ELF-1 (cell line): ENCODE measurements at regions not wholly inside any gene's neighbourhood (a gene's known extent, or its start where the extent isn't known, plus 50 kb on each side); places are given as distances from the start of the nearest gene placed in this dataset.

Source experiments
- DNase-seq: peaks from one replicate; pipeline ENCODE4 v3.0.0-alpha.2; 2016; ENCODE audit warnings: low read depth, low spot score

DNA sequence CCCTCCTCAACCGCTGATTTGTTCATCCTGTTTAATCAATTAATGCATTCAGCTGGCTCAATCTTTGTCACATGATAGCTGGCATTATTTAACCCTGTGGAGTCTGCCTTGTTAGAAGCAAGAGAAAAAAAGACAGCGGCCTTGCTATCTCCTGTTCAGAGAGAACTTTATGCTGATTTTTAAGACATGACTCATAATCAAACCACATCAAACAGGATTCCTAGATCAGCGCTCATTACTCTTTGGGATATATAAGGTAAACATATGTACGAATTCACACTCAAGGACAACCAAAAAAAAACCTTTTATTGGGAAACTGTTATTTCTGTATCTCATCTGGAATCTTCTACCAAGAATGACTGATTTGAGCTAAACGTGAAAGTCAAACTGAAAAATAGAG lies 195.1 kb downstream of the C1D start:
- DNase-seq = no peak

- no peak for DNase-seq
Observed at GRCh38 chr2:67871686-67872412, 191.0 kb downstream of the C1D start.

DNA sequence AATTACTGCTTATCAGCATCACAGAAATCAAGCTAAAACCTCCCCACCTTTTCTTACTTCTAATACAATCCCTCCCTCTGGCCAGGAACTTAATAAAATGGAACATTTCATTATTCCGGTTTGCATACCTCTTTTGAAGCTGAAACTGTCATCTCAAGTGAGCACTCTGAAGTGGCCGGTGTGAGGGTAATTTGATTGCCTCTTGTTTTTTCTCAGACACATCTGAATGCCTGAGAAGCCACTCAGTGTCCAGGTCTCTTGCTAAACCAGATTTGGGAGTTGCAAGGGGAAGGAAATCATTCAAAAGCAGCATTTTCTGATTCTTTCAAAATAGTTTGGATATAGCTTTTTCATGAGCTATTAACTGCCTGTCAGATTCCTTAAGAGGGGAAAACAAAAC lies 190.3 kb downstream of the C1D start:
- DNase-seq = no peak

GRCh38 chr2:67873916-67874315 lies 188.9 kb downstream of the C1D start:
- no peak for DNase-seq

- no peak for DNase-seq
Observed at GRCh38 chr2:67876176-67876575, 186.6 kb downstream of the C1D start.

DNA sequence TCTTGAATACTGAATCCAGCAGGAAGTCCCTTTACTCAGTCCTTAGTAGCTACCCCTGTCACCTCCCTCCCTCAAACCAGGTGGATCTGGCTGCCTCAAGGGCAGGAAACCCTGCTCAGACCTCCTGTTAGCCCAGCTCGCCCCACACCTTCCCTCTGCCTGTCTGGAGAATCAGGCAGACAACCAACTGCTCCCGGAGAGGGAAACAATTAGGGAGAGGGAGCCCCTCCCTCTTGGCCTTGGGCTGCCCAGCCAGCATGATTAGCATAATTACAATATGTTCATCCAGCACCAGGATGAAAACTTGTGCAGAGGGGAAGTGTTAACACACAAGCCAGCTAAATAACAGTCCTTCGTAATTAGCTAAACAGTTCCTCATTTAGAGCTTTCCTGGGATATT lies 185.5 kb downstream of the C1D start:
- DNase-seq = peak; percentile 78

DNA sequence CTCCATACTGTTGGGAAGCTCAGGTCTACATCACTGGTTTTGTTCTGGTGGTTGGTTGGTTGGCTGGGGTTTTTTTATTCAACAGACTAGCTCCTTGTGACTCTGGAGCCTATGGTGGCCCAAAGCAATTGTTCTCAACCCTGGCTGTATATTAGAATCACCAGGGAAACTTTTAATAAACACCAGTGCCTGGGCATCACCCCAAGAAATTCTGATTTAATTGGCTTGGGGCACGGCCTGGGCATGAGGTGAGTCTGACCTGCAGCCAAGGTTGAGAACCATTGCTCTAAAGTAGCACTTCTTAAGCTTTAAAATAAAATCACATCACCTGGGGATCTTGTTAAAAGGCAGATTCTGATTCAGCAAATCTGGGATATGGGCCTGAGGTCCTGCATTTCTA lies 184.1 kb downstream of the C1D start:
- DNase-seq = no peak

GRCh38 chr2:67879586-67880290 lies 183.1 kb downstream of the C1D start:
- no peak for DNase-seq

DNA sequence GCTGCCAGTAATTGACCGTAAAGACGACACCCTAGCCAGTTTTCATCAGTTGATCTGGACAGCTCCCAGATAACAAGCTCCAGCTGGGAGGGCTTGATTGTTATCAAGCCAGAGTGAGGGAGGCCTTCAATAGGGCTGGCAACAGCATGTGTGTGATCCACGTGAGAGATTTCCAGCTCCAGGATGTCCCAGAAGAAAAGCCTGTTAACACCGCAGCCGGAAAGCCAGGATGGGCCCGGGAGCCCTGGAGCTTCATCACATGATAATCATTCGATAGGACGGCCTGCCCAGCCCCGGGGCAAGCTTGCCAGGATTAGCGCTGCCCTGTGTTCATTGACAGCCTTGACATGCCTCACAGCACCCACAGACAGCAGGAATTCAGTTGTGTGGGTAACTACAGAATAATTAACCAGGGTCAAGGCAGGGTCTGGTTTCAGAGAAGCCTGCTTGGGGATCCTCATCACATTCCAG lies 182.5 kb downstream of the C1D start:
- DNase-seq = peak; percentile 78

- DNase-seq = no peak
Observed at GRCh38 chr2:67881816-67882215, 181.0 kb downstream of the C1D start.

DNA sequence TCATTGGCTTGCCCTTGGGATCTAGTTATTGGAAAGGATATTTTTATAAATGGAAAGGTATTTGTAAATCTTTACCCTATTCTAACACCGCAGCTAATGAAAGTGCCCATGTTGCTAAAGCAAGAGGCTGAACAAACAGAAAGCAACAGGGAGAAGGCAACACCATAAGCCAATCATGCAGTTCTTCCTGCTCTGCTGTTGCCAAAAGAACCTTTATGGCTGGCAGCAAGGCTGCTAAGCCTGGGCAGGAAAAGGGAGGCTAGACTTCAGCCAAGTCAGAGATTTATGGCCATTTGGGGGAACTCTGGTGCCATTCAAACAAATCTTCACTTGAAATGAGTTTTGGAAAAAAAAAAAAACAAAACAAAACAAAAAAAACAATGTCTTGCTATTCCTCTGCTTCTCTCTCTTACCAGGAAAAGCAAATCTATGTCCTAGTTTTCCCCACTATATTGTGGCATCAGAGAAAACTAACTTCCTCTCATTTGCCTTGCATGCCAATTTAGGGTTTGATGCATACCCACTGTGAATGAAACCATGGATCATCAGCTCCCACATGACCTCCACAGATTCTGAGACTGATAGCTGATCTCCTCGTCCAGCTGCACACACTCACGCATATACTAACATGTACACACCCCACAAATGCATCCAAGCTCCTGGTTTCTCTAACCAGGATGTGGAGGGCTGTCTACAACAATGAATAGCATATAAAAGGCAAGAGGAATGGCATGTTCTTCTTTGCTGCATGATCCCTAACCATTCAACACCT lies 179.3 kb downstream of the C1D start:
- DNase-seq = no peak

DNA sequence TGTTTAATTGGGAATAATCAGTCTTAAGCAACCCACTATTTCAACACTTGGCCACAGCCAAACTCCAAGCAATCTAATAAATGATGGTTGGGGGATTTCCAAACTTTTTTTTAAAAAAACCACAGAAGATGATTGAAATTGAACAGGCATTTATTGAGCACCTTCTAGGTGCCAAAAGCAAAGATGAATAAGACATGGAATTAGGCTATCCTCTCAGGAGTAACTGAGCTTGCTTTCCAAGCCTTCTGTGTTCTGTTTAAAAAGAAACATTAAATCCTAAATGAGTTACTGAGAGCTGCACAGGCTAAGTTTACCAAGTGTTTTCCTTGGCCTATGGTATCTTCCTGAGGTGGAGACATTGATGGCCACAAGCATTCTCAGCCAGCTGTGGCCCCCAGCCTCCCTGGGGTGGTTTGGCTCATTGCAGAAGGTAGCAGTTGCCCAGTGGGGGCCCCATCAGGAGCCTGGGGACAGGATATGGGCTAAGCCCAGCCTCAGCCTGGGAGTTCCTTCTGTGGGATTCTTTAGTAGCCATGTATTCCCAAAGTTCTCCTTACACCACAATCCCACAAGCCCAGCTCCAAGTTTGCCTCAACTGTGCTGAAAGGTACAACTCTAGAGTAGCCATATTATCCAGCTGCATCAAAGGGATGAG lies 174.3 kb downstream of the C1D start:
- no peak for DNase-seq

DNA sequence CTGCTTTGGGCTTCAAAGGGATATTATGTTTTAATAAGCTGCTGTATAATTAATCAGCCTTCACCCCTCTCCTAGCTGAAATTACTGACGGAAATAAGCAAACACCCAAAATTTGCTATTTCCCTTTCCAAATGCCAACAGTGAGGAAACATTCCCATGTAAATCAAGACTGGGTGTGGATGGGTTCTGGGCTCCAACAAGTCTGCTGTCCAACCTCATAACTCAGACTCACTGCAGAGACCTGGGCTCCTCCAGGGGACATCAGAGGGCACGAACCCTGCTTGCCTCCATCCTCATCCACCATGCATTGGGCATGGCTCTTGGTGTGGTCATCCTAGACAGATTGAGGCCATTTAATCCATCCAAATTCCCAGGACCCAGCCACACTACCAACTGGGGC lies 173.7 kb downstream of the C1D start:
- no peak for DNase-seq

GRCh38 chr2:67891642-67892041 lies 171.2 kb downstream of the C1D start:
- DNase-seq = no peak

GRCh38 chr2:67892339-67892846 lies 170.4 kb downstream of the C1D start:
- DNase-seq = no peak

DNA sequence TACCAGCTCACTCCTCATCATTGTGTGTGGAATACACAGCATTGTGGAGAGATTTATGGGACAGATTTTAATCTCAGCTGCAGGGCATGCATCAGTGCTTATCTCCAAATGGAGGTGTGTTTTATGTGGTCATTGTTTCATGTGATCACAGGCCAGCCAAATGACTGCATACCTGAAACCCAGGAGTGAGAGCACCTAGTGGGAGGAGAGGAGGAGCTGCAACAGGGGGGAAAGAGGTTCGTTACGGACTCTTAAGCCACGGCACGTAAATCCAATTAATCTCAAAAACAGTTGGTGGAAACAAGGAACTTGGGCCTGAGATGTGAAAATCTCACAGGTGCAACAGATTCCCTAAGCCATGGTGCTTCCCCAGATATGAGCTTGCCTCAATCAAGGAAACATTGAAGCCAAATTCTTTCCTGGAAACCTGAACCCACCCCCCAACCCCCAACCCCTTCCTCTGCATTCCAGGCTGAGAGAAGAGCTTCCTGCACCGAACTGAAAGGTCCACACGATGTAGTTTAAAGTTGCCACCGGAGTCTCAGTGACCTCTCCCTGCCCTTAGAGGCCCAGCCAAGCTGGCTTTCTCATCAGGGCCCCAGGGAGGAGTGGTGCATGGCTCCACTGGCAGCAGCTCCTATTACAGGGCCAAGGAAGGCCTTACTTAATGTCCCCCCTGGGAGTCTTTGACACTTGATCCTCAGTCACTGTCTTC lies 167.4 kb downstream of the C1D start:
- peak; percentile 70 for DNase-seq

DNA sequence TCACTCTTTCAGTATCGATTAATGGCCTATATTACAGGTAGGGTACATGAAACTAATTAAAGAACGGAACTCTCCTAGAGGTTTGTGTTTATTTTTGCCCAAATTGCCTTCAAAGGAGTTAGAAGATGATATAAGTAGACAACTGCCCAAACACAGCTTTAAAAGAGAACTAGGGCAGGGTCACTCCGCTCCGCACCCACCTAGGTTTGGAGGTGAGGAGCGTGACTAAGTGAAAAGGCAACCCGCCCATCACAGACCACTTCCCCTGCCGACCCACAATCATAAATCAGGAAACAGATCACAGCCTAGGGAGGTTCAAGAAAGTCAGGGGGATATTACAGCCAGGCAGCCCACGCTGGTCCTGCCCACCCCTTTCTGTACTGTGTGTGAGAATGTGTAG lies 166.7 kb downstream of the C1D start:
- no peak for DNase-seq

- no peak for DNase-seq
Observed at GRCh38 chr2:67896476-67896875, 166.3 kb downstream of the C1D start.

DNA sequence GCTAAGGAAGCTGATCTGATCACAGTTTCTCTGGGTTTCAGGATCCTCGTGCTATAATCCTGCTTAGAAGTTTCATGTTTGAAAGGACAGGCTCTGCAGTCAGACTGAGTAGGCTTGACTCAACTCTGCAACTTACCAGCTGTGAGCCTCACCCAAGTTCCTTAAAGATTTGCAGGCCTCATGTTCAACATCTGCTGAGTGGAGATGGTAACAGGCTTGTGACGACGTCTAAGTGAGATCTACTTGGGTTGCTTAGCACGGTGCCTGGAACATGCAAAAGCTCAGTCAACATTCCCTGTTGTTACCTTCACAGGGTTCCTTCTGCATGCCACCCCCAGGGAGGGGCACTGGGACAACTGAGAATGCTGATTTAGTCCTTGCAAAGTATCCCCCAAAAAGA lies 164.2 kb downstream of the C1D start:
- peak; percentile 24 for DNase-seq

DNA sequence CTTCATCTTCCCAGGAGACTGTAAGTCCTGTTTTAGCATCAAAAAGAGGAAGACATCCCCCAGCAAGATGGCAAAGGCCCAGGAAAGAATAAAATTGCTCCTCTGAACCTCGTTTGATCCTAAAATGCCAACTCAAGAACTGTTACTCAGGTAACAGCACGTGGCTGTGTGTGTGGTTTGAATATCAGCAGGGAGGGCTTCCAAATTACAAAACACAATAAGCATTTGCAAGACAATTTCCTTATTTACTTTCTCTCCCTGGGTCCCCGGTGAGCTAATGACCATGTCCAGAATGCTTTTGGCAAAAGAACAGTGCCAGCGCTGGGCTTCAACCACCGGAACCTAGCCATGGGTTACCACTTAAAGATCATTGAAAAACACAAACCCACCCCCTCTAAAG lies 163.6 kb downstream of the C1D start:
- DNase-seq = peak; percentile 44

- no peak for DNase-seq
Observed at GRCh38 chr2:67900826-67901225, 162.0 kb downstream of the C1D start.
